ENCODE measurements at regions not wholly inside any gene's neighbourhood (a gene's known extent, or its start where the extent isn't known, plus 50 kb on each side); places are given as distances from the start of the nearest gene placed in this dataset.
"Not testable (repeated sequence)": the region's sequence is repeated elsewhere in the genome, so short reads cannot be mapped to it uniquely, and the experiment has no call there.

DNA sequence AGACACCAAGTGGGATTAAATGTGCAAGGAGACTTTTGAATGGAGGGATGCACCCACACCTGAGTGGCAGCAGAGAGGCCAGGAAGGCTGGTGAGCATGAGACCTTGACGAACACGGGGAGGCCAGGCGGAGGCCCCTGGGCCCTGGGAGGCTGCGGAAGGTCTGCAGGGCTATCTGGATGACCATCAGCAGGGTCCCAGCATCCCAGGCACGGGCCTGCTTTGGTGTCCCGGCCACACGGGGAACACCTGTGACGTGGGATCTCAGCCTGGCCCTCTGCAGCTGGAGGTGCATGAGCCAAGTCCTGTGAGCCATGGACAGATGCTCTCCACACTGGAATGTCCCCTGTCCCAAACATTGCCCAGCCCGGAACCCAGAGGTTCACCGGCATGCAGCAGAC, 174.0 kb upstream of the FOXD4L5 start:
- Mint-ChIP-seq H3K27me3 (no peaks in the 10 kb centered on the region), H3K4me3 (no peak overlapping the region), H3K4me1 (ENCODE audit: low read depth) (no peaks in the 10 kb centered on the region), H3K9me3 (peaks cover 14% of the 10 kb centered on the region), H3K36me3 (ENCODE audit: low read depth) (peaks cover 5% of the 10 kb centered on the region), H3K27ac (no peak overlapping the region)

DNA sequence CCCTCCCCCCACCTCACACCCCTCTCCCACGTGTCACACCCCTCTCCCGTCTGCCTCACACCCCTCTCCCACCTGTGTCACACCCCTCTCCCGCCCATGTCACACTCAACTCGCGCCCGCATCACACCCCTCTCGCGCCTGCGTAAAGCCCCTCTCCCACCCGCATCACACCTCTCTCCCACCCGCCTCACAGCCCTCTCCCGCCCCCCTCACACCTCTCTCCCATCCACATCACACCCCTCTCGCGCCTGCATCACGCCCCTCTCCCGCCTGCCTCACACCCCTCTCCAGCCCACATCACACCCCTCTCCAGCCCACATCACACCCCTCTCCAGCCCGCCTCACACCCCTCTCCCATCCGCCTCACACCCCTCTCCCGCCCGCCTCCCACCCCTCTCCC, 173.5 kb upstream of the FOXD4L5 start:
- peaks cover 12% of the 10 kb centered on the region for H3K9me3 Mint-ChIP-seq
- H3K27me3 Mint-ChIP-seq: no peaks in the 10 kb centered on the region
- peaks cover 5% of the 10 kb centered on the region for H3K36me3 Mint-ChIP-seq (ENCODE audit: low read depth)
- no peaks in the 10 kb centered on the region for H3K4me1 Mint-ChIP-seq (ENCODE audit: low read depth)
- no peak overlapping the region for H3K27ac Mint-ChIP-seq
- H3K4me3 Mint-ChIP-seq: no peak overlapping the region

DNA sequence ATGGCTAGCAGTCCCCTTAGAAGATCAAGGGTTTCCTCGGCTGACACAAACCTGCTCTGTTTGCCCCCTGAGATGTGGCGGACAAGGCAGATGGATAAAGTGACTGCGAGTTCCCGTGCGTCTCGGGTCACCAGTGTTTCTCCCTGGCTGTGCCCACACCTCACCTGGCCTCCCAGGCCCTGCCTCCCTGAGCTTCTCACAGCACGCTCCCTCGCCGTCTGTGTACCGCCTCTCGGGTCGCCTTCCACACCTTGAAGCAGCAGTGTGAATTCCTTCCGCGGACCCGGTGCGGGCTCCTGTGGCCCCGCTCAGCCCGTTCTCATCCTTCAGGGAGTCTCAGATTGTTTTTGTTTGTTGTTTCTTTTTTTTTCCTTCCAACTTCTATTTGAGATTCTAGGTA, 172.0 kb upstream of the FOXD4L5 start:
- H3K27me3 Mint-ChIP-seq; H3K4me1 Mint-ChIP-seq (ENCODE audit: low read depth); H3K36me3 Mint-ChIP-seq (ENCODE audit: low read depth); H3K27ac Mint-ChIP-seq; H3K4me3 Mint-ChIP-seq; H3K9me3 Mint-ChIP-seq: not testable (repeated sequence)

DNA sequence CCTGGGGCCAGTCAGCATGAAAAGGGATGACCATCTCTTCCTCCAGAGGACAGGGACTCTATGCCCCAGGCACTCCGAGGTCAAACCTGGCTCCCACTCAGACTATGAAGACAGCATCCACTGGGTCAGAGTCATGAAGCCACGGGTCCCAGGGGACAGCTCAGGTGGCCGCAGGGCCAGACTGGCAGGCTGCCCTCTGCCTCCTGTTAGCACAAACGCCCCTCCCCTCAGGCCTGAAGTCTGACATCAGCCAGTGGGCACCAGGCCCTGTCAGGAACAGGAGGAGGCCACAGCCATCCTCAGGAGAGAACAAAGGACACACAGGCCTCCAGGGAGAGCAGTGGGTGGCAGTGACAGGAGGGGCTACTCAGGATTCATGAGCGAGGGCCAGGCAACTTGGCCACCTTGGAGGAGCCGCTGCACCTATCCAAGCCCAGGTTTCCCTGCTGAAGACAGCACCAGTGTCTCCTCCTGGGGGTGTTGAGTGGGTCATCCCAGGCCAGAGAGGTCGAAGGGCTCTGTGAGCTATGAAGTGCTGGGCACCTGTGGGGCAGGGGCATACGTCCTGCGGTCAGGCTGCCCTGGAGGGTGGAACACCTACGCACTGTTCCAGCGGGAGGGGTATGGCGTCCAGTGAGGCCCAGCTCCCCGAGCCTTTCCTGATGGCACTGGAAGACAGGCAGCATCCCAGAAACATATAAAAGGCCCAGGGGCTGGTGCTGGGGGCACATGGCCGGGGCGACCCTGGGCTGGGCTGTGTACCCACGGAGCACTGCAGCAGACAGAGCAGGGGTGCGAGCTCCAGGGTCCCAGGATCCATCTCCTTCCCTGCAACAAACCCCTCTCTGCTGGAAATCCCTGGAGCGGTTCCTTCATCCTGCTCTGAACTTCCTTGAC, 171.0 kb upstream of the FOXD4L5 start:
- not testable (repeated sequence) for H3K4me3 Mint-ChIP-seq; H3K27ac Mint-ChIP-seq; H3K27me3 Mint-ChIP-seq; H3K4me1 Mint-ChIP-seq (ENCODE audit: low read depth); H3K9me3 Mint-ChIP-seq; H3K36me3 Mint-ChIP-seq (ENCODE audit: low read depth)

DNA sequence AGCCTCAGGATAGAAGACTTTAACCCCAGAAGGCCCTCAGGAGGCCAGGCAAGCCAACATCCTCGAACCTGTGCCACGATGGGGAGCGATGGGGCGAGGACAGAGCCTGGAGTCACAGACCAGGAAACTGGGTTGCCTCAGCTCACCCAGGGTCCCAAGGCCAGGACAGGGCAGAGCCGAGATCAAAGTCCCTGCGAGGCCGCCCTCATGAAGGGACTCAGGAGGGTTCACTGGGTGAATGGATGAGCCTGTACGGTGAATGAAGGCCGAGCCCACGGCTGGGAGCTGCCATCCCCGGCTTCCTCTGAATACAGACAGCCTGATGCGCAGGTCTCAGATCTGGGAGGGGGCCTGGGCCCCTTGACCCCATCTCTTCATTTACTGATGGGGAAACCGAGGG, 170.1 kb upstream of the FOXD4L5 start:
- not testable (repeated sequence) for H3K27ac Mint-ChIP-seq; H3K27me3 Mint-ChIP-seq; H3K4me3 Mint-ChIP-seq; H3K36me3 Mint-ChIP-seq (ENCODE audit: low read depth); H3K4me1 Mint-ChIP-seq (ENCODE audit: low read depth); H3K9me3 Mint-ChIP-seq

DNA sequence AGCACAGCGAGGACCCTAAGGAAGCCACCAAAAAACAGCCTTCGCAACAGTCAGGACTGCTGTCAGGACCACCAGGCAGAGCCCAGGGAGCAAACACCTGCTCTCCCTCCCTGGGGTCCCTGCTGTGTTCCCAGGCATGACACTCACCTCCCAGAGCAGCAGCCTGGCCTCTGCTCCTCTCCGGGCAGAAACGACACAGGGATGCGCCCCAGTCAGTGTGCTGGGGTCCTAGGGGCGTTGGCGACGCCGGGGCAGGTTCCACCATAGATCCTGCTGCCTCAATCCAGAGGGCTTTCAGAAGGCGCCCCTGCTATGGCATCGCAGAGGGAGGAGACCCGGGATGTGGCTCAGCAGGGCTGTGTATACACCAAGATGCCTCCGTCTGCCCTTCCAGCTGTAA, 169.7 kb upstream of the FOXD4L5 start:
- not testable (repeated sequence) for H3K4me1 Mint-ChIP-seq (ENCODE audit: low read depth); H3K36me3 Mint-ChIP-seq (ENCODE audit: low read depth); H3K27ac Mint-ChIP-seq; H3K4me3 Mint-ChIP-seq; H3K27me3 Mint-ChIP-seq; H3K9me3 Mint-ChIP-seq

DNA sequence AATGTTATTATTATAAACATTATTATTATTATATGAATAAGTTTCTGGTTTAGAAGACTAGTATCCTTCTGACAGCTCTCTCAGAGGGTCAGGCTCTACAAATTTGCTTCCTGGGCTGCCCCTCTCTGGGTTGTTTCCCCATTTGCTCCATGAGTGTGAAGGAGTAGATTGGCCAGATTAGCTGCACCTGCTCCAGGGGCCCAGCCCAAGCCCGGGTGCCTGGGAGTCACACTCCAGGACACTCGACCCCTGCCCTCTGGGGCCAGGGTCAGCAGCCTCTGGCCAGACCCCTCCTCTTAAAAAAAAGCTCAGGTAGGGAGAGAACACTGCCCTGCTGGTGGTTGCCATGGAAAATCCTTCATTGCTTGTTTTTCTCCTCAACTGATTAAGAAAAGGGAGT, 169.0 kb upstream of the FOXD4L5 start:
- not testable (repeated sequence) for H3K4me1 Mint-ChIP-seq (ENCODE audit: low read depth); H3K27me3 Mint-ChIP-seq; H3K4me3 Mint-ChIP-seq

DNA sequence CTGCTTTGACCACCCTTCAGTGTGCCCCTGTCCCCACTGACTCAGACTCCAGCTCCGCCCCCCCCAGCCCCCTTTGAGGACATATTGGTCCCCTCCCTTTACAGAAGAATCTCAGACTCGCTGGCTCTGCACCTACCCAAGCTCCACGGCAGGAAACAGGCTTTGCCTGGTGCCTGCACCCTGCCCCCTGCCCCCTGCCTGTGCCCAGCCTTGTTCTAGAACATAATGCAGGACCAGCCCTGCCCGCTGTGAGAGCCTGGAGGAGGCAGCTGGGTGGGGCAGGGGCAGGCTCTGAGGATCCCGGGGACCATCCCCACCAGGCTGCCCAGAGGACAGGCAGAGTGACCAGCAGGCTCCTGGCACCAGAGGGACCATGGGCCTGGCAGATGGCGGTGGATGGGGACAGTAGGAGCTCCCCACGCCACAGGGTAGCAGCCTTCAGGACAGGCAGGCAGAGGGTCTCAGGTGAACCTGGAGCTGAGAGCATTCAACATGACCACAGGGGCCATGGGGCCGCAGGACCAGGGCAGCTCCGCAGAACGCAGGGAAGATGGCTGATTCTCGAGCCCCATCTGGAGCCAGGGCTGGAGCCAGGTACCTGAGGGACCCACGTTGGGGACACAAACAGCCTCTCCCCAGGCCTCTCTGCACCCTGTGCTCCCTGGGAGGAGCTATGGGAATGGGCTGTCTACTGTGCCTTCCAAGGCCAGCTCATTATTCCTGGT, 165.0 kb upstream of the FOXD4L5 start:
- H3K9me3 Mint-ChIP-seq: peaks cover 13% of the 10 kb centered on the region
- H3K27ac Mint-ChIP-seq: not testable (repeated sequence)

More for the DNA sequence above, 169.0 kb upstream of the FOXD4L5 start:
- H3K36me3 Mint-ChIP-seq (ENCODE audit: low read depth); H3K27ac Mint-ChIP-seq; H3K9me3 Mint-ChIP-seq: not testable (repeated sequence)

DNA sequence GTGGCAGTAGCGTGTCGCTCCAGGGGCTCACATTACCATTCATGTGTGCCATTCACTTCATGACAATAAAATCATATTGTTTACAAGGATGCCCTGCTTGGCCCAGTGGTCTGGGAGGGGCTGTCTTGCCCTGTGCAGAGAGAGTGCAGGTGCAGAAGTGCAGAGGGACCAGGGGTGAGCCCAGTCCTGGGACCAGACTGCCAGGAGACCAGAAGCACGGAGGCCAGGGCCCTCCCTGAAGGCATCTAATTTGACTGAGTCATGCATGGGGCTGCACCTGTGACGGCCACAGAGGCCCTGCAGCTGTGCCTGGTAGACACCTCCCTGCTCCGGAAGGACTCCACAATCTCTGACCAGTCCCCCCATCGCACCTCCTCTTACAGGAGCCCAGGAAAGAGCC, 164.4 kb upstream of the FOXD4L5 start:
- Mint-ChIP-seq H3K9me3 (peaks cover 13% of the 10 kb centered on the region), H3K36me3 (ENCODE audit: low read depth) (no peaks in the 10 kb centered on the region), H3K4me3 (no peak overlapping the region), H3K27ac (no peak overlapping the region), H3K27me3 (no peaks in the 10 kb centered on the region), H3K4me1 (ENCODE audit: low read depth) (no peaks in the 10 kb centered on the region)

More for the DNA sequence above, 165.0 kb upstream of the FOXD4L5 start:
- H3K4me3 Mint-ChIP-seq; H3K36me3 Mint-ChIP-seq (ENCODE audit: low read depth); H3K27me3 Mint-ChIP-seq; H3K4me1 Mint-ChIP-seq (ENCODE audit: low read depth): not testable (repeated sequence)

DNA sequence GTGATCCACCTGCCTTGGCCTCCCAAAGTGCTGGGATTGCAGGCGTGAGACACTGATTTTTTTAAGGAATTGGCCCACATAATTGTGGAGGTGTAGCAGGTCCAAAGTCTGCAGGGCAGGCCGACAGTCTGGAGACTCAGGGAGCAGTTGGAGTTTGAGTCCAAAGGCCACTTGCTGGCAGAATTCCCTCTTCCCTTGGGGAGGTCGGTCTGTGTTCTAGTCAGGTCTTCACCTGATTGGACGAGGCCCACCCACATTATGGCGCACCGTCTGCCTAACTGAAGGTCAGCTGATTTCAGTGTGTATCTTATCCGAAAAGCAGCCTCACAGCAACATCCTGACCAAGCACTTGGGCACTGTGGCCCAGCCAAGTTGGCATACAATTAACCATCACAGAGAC, 162.1 kb upstream of the FOXD4L5 start:
- H3K9me3 Mint-ChIP-seq: peaks cover 11% of the 10 kb centered on the region
- not testable (repeated sequence) for H3K27me3 Mint-ChIP-seq; H3K27ac Mint-ChIP-seq; H3K36me3 Mint-ChIP-seq (ENCODE audit: low read depth); H3K4me3 Mint-ChIP-seq; H3K4me1 Mint-ChIP-seq (ENCODE audit: low read depth)

DNA sequence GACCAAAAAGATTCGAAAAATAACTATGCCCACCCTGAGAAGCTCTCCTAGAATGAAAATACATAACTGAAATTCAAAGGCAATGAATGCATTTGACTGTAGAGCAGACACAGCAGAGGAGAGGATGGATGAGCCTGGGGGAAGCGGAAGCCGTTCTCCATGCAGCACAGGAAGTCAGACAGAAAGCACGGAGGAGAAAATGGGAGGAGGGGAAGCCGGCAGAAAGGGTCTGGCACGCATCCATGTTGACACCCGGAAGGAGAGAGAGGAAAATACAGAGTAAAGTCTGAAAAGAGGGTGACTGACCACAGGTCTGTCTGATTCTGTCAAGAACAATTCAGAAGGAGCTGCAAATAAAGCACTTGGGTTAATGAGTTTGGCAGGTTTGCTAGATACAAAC, 161.0 kb upstream of the FOXD4L5 start:
- H3K27ac Mint-ChIP-seq; H3K36me3 Mint-ChIP-seq (ENCODE audit: low read depth); H3K4me1 Mint-ChIP-seq (ENCODE audit: low read depth); H3K27me3 Mint-ChIP-seq; H3K4me3 Mint-ChIP-seq: not testable (repeated sequence)
- H3K9me3 Mint-ChIP-seq: peaks cover 11% of the 10 kb centered on the region

DNA sequence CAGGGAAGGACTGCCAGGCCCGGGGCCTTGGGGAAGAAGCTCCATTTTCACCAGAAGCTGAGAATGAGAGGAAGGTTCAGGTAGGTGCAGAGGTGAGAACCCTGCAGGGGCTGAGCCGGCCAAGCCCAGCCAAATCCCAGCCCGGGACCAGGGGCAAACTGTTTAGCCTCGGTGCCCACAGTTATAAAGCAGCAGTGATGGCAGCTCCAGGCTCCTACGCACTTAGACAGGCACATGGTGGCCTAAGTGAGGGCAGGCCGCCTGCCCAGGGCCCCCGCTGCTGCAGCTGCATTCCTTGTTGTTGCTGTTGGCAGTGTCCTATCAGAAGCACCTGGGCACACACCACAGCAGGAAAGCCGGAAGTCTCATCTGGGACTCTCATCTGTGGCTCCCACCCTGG, 159.9 kb upstream of the FOXD4L5 start:
- no peaks in the 10 kb centered on the region for H3K4me1 Mint-ChIP-seq (ENCODE audit: low read depth)
- H3K9me3 Mint-ChIP-seq: peaks cover 11% of the 10 kb centered on the region
- H3K4me3 Mint-ChIP-seq: no peak overlapping the region
- no peaks in the 10 kb centered on the region for H3K27me3 Mint-ChIP-seq
- no peaks in the 10 kb centered on the region for H3K36me3 Mint-ChIP-seq (ENCODE audit: low read depth)
- H3K27ac Mint-ChIP-seq: no peak overlapping the region

DNA sequence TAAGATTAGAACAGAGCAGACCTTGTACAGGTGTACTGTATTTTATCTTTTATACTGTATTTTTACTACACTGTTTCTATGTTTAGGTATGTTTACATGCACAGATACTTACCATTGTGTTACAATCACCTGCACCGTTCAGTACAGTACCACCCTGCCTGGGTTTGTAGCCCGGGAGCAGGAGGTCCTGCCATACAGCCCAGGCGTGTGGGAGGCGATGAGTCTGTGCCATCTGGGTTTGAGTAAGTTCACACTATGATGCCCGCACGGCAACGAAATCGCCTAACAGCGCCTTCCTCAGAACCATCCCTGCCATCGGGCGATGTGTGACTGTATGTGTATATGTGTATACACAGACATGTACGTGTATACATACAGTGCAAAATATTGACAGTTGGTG, 157.1 kb upstream of the FOXD4L5 start:
- not testable (repeated sequence) for H3K27me3 Mint-ChIP-seq; H3K27ac Mint-ChIP-seq; H3K4me3 Mint-ChIP-seq; H3K36me3 Mint-ChIP-seq (ENCODE audit: low read depth); H3K4me1 Mint-ChIP-seq (ENCODE audit: low read depth)
- H3K9me3 Mint-ChIP-seq: peaks cover 13% of the 10 kb centered on the region

DNA sequence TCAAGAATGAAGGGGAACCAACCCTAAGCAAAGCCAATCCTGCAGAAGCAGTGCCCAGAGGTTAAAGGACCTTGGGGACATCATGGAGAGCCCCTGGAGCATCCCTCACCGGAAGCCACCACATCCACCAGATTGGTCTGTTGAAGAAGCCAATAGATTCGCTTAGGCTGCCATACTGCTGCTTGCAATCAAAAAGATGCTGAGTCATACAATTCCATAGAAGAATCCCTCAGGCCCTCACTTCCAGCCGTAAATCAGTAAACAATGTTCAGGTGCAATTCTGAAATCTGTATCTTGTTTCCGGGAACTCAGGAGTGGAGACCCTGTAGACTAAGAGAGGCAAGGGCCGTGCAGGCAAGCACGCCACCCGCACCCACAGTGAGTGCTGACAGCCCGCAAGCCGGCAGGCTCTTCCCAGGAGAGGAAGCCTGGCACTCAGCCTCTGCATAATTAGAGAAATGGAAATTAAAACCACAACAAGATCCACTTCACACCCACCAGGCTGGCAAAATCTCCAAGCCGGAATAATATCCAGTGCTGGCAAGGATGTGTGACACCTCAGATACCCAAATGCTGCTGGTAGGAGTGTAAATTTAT, 156.4 kb upstream of the FOXD4L5 start:
- H3K27me3 Mint-ChIP-seq; H3K4me1 Mint-ChIP-seq (ENCODE audit: low read depth); H3K27ac Mint-ChIP-seq; H3K36me3 Mint-ChIP-seq (ENCODE audit: low read depth); H3K4me3 Mint-ChIP-seq: not testable (repeated sequence)
- H3K9me3 Mint-ChIP-seq: peaks cover 19% of the 10 kb centered on the region

DNA sequence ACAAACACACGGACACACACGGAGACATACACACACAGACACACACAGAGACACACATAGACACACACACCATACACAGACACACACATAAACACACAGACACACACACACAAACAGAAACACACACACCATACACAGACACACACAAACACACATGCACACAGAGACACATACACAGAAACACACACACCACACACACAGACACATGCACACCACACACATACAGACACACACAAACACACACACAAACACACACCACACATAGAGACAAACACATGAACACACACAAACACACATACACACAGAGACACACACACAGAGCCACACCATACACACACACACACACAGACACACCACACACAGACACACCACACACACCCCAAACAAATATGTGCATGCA, 152.7 kb upstream of the FOXD4L5 start:
- Mint-ChIP-seq H3K27ac (no peak overlapping the region), H3K36me3 (ENCODE audit: low read depth) (no peaks in the 10 kb centered on the region), H3K4me1 (ENCODE audit: low read depth) (no peaks in the 10 kb centered on the region), H3K9me3 (peaks cover 20% of the 10 kb centered on the region), H3K4me3 (no peak overlapping the region), H3K27me3 (no peaks in the 10 kb centered on the region)
